Breast epithelium (tissue), 3 donors: ENCODE measurements at regions not wholly inside any gene's neighbourhood (a gene's known extent, or its start where the extent isn't known, plus 50 kb on each side); places are given as distances from the start of the nearest gene placed in this dataset.

ENCODE experiments used
- CTCF ChIP-seq, 3 donors: fragments of 450-650 bp; IDR thresholded peaks; one replicate each; pipeline ENCODE4 v1.5.1; 2016 to 2017; ENCODE audit warnings: antibody characterized with exemption in 3 of 3, mild to moderate bottlenecking in 3 of 3, moderate library complexity in 3 of 3
- POLR2A ChIP-seq: fragments of 450-650 bp; IDR thresholded peaks from one replicate; pipeline ENCODE4 v1.6.1; 2016; ENCODE audit warnings: antibody characterized with exemption, mild to moderate bottlenecking, moderate library complexity
- POLR2AphosphoS5 ChIP-seq, 3 donors: sonication (generic); formaldehyde crosslinking; IDR thresholded peaks; one replicate each; pipeline ENCODE4 v1.6.1; 2017; ENCODE audit warnings: antibody characterized with exemption in 3 of 3

- TF ChIP-seq CTCF (IDR thresholded peaks at IDR 0.05) = no peak
- TF ChIP-seq POLR2A = no peak
- TF ChIP-seq POLR2AphosphoS5 (IDR thresholded peaks at IDR 0.05) = no peak
These were observed 976.8 kb upstream of the CRIM1 start for GRCh38 chr2:35378791-35379190.
